Central memory CD4-positive, alpha-beta T cell (primary cell): ENCODE measurements at regions not wholly inside any gene's neighbourhood (a gene's known extent, or its start where the extent isn't known, plus 50 kb on each side); places are given as distances from the start of the nearest gene placed in this dataset.

Source experiments
- DNase-seq: peaks from one replicate; pipeline ENCODE4 v3.0.0; 2022

DNA sequence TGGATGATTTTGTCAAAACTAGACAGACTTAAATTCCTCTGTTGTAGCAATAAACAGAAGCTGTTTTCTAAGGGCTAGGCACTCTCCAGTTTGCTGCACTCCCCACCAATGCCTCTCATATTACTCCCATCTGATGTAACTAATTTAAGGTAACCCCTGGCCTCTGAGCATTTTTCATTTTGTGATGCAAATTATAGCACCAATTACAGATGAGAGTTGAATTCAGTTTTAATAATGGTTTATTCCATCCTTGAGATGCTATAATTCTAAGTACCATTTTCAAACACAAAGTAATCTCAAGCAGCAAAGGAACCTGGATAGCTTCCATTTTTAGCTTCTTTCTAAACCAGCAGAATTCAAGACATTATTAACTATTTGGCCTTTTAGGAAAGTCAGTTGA lies 280.4 kb upstream of the DAB1 start:
- no peak for DNase-seq

DNA sequence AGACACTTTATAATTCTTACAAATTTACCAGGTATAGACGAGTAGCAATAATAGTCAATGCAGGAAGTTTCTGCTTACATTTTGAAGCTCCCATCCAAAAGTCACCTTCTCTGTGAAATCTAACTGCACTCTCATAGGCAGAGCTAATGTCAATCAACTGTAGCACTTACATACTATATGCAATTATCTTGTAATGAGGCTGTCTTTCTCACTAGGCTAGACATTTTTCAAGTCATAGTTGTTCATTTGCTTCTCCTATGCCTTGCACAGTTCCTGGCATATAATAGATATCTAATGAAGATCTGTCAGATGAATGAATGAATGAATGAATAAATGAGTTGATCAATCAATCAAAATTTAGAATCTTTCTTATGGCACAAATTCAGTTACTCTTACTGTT lies 273.0 kb upstream of the DAB1 start:
- no peak for DNase-seq

DNA sequence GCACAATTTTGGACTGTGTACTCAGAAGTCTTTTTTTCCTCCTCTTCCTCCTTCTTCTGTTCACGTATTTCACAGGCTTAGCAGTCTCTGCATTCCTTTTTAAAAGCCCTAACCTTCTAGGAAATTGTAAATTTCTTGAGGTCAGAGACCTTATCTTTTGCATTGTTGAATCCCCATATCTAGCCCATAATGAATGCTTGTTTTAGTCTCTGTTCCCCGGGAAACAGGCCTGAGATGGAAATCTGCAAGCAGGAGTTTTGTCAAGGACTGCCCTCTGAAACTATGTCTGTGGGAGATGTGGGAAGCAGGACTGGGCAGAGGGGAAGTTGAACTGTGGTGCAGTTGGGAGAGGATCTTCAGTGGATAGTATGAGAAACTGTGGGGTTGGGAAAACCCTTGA lies 272.2 kb upstream of the DAB1 start:
- no peak for DNase-seq

DNA sequence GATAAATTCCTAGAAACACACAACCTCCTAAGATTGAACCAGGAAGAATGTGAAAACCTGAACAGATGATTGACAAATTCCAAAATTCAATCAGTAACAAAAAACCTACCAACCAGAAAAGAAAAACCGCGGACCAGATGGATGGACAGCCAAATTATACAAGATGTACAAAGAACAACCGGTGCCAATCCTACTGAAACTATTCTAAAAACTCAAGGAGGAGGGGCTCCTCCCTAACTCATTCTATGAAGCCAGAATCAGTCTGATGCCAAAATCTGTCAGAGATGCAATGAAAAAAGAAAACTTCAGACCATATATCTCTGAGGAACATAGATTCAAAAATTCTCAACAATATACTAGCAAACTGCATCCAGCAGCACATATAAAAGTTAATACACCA lies 262.4 kb upstream of the DAB1 start:
- no peak for DNase-seq

DNA sequence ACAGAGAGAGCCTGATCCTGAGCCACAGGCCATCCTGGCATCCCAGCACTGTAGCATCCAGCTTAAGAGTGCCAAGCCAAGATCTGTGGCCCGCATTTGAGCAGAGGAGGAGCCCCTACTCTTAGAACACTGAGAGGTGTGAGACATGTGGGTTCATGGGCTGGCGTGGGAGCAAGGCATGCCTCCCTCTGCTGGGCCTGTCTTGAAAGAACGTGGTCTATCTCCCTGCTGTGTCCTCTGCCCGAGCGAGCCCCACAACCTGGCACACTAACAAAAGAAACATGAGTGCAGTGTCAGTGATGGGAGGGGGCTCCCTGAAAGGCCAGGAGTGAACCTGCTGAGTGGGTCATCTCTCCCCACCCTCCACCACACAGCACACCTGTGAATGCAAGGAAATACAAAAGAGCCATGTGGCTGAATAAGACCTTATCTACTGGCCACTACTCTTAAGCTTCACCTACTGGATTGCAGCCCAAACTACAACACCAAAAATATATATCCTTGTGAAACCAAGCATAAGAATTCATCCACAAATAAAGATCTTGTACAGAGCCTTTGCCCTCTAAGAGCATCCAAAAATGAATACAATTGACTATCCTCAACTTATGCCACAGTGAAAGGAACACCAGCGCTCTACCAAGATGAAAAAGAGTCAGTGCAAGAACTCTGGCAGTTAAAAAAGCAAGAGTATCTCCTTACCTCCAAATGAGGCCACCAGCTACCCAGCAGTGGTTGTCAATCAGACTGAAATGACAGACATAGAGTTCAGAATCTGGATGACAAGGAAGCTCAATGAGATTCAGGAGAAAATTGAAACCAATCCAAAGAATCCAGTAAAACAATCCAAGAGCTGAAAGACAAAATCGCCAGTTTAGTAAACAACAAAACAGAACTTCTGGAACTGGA lies 259.4 kb upstream of the DAB1 start:
- no peak for DNase-seq

DNA sequence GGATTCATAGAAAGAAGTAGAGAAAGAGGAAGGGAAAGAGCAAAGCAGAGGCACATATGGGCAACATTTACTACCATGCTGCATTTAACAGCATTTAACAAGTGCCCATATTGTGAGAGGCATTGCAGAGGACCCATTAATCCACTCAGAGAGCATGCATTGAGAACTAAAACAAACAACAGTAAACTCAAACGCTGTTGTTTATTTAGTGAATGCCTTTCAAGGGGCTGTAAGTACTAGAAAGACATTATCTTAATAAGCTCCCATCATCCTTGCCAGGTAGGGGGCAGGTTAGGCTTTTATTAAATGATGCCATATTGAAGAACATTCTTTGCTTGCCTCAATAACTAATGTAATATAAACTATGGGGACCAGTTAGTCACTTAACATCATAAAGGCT lies 254.3 kb upstream of the DAB1 start:
- no peak for DNase-seq

DNA sequence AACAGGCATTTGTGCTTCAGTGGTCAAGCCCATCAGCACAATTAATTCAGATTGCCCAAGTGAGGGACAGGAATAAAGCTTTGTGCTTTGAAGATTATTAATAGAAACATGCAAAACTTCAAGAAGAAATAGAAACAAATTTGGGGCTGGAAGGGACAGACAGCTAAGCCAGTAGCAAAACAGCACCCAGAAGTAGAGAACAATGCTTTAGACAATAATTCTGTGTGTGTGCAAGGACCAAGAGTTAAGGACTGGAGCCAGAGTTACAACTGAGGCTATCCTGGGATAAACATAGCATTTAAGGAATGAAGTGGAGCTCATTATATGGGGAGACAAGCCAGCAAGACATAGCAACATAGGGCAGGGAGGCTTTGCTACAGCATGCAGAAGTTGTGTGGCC lies 251.9 kb upstream of the DAB1 start:
- DNase-seq: no peak

DNA sequence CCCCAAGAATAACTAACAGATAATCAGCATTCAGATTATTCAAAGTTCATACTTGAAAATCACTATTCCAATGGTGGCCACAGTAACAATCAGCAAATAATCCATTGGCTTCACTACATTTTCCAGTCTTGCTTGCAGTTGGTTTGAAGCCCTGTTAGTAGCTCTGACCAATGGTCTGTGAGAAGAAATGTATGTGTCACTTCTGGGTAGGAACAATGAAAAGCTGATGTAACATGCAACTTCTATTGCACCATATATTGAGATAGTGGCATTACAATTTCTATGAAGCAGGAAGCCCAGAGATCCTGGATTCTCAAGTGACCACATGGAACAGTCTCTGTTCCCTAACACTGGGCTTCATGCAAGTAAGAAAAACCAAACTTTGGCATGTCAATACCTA lies 250.9 kb upstream of the DAB1 start:
- DNase-seq: no peak

DNA sequence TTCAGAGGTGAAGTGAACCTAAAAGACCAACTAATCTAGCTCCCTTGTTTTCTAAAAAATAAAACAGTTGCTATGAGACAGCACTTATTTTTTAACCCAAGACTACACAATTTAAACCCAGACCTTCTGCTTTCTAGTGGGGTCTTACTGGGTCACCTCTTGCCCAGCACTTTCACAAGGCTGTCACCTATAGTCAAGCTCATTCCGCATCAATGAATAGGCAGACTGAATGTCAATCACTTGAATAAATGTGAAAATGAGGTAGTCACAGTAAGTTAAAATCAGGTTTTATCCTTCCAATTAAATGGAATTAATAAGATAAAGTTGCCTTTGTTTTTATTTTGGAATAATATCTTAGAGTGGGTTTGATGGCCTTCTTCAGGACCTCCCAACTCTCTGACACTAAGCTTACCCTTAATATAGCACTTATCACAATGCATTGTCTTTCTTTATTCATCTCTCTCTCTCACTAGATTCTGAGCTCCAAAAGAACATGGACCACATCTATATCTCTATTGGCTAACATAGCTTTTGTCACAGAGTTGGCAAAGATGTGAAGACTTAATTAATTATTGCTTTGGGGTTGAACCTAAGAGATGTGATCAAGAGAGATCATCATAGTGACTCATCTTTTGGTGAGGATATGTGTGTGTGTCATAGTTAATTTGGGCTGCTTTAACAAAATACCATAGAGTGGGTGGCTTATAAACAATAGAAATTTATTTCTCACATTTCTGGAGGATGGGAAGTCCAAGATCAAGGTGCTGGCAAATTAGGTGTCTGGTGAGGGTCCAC lies 248.7 kb upstream of the DAB1 start:
- DNase-seq: no peak

DNA sequence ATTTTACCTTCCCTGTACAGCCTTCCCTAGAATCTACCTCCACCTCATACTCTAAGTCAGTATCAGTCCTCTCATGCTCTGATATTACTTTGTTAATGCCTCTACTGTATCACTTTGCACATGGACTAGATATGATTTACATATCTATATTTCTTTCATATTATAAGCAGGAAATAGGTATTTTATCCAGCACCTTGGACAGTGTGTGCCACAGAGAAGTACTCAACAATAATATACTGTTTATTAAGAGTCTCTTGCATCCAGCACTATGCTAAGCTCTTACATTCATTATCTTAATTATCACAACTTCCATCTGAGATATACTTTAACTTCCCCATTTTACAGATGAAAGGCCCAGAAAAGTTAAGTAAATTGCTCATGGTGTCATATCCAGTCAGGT lies 247.9 kb upstream of the DAB1 start:
- DNase-seq: no peak

DNA sequence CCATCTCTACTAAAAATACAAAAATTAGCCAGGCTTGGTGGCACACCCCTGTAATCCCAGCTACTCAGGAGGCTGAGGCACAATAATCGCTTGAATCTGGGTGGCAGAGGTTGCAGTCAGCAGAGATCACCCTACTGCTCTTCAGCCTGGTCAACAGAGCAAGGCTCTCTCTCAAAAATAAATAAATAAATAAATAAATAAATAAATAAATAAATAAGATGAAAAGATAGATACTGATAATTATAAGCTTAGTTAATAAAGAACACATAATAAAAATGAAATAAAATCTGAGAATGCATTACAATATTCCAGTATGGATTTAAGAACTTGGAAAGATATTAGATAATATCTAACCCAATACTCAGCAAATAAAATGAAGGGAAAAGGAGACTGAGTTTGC lies 235.9 kb upstream of the DAB1 start:
- DNase-seq: no peak

DNA sequence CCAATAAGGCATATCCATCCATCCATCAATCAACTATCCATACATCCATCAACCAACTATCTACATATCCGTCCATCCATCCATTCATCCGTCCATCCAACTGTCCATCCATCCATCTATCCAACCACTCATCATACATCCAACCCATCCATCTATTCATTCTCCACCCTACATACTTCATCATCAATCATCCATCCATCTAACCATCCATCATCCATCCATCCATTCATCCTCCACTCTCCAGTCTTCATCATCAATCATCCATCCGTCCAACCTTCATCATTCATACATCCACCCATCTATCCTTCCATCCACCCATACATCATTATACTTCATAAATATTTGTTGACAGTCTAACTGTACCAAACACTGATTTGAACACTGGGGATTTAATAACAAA lies 231.3 kb upstream of the DAB1 start:
- no peak for DNase-seq

DNA sequence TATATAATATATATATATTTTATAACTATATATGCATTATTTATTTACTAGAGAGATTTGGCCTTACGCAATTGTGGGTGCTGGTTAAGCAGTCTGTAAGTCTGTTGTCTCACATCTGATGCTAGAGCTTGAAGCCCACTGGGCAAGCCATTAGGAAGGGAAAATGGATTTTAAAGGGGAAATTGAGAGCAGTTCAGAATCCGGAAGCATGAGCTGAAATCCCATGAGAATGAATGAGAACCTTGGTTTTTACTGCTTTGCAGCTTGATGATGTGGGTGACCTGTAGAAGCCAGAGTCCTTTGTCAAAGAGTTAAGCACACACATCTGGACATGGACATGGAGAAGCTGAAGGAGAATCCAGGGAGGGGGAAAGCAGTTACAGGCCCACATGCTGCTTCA lies 220.8 kb upstream of the DAB1 start:
- no peak for DNase-seq

DNA sequence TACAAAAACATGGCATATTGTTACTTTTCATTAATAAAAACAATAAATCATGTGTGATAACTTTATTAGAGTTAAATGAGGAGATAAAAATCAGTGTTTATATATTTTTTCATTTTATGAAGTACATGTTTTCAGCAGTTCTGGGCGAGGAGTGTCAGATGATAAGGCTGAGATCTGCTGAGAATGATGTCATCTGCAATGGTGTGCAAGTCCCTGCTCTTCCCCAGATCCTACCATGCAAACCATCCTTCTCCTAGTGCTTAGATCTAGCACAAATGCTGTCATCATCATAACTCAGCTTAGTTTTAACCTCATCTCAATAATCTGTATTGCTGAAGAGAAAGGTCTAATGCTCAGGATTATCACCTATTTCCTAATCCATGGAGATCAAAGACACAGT lies 214.4 kb upstream of the DAB1 start:
- DNase-seq: no peak

DNA sequence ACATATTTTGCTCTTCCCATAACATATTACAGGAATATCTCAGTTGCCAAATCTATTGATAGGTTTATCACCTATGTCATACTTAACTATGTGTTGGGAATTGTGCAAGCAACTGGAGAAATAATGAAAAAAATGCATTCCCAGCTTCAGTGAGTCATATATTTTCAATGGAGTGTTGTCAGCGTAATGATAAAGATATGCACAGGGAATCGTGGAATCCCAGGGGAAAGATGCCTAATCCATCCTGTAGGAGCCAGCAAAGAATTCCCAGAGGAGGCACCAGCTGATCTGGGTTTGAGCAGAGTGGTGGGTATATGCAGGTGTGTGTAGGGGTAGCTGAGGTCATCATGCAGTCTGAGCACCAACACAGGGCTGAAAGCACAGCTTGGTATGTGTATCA lies 213.3 kb upstream of the DAB1 start:
- DNase-seq: no peak

DNA sequence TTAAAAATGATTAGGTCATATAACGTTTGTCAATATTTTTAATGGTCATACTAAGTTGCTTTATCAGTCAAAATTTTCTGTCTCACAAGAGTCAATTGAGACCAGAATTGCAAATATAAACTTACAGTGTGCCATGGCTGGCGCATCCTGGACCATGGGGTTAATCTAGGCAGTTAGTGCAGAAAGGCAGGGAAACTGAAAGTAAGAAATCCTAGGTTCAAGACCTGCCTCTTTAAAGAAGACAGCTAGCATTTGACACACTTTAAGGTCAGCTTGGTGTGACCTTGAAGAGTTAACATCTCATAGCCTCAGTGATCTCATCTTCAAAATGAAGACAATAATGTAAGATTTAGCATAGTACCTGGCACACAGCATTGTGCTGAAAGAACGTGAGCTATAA lies 210.0 kb upstream of the DAB1 start:
- DNase-seq: no peak

DNA sequence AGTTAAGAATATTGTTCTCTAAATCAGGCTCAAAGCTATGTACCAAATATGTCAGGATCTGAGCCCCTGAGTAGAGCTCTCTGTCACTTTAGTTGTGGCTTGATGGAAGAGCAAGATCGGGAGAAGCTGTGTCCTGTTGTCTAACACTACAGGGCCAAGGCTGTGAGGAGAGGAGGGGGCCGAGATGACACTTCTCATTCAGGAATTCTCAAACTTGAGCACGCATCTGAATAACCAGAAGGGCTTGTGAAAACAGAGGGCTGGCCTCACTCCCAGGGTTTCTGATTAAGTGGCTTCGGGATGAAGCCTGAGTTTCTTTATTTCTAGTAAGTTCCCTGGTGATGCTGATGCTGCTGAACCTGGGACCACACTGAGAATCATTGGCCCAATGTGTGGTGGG lies 209.2 kb upstream of the DAB1 start:
- no peak for DNase-seq

DNA sequence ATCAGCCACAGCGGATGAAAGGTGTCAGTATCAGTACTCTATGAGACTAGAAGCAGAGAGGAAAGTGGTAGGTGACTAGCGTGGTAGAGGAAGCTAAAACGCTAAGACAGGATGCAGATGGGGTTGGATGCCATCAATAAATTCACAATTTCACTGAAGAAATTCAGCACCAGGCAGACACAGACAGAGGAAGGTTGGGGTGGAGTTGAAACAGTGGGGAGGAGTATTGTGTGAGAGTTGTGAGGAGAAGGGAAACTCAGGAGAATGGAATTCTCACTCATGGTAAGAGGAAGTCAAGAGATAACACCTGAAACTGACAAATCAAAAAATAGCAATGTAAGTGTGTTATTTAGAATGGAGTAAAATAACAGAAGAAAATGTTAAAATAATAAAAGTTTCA lies 208.5 kb upstream of the DAB1 start:
- no peak for DNase-seq

DNA sequence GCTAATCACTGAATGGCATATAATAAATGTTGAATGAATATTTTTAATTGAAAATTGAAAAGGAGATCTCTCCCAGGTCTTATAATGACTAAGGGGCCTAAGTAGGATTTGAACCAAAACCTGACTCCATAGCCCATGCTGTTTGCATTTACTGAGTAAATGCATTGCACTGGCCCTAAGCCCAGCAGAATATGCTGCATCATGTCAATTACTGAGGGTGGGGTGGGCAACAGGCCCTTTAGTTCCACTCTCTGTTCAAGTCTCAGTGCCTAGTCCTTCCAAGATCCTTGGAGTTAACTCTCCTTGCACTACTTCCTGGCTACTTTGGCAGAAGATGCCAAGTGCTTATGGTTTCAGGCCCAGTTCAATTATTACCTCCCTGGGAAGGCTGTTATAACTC lies 203.8 kb upstream of the DAB1 start:
- DNase-seq: no peak

DNA sequence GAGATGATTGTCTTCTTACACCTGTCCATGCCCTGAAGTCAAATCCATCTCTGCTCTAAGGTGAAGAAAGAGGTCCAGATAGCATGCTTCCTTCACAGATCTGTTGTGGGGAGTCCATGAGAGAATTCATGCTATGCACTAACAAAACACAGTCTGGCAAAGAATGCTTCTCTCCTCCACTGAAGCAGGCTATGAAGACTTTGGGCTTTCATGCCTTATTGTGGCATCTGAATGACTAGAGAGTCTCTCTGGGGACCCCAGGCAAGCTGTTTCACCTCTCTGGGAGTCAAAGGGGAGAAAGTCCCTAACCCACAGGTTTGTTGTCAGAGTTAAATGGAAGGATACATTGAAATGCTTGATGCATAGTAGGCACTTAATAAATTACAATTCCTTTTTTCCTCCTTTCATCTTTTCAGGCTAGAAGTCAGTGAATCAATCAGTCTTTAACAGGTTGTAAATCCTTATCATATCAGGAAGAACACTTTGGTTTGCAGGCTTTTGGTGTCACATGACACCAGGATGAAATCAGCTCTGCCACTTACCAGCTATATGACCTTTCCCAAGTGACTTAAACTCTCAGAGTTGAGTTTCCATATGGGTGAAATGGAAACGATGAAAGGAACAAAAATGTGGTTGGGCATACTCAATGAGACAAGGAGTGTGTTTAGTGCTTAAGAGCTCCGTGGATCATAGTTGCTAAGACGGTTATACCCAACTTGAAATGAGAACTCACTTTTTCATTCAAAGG lies 200.1 kb upstream of the DAB1 start:
- DNase-seq: no peak

DNA sequence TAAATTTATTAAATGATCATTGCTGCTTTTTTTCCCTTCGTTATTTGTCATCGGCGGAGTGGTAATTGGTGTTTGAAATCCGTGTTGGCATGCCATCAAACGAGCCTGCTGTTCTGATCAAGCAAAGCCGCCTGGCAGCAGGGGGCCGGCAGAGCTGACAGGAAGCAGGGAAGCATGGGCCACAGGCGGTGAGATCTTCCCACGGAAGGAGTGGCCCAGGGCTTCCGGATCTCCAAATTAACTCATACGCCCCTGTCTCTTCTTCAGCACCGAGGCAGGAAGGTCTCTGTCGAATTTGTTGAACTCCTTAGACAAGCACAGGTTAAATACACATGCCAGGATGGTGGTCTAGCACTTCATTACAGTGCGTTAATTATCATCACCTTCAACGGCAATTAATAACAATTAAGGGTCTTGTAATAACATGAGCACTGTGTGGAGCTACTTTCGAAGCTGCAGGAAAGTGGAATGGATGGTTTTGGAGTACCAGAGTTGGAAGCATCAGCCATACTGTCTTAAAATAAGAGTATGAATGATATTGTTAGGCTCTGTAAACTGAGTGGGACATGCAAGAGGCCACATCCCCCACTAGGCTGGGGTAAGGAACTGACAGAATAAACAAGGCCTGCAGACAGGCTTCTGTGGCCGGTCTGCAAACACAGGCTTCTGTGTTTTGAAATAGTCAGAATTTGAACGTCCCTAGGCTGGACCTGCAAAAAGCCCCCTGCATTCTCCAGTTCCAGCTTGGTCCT lies 199.4 kb upstream of the DAB1 start:
- no peak for DNase-seq

DNA sequence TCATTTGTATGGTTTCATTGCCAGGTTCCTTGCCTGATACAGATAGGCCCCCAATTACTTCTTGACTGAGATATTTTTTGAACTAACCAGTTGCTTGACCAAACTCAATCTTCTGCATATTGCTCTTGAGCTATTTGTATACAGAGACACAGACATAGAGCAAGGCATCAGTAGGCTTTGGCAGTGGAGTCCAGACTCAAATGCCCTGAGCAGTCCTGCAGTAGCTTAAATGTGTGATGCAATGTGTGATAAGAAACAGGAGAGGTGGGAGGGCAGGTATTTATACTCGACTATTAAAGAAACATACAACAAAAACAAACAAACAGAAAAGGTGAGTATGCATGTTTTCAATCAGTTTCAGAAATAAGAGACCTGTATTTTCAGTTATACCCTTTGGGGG lies 197.9 kb upstream of the DAB1 start:
- no peak for DNase-seq

DNA sequence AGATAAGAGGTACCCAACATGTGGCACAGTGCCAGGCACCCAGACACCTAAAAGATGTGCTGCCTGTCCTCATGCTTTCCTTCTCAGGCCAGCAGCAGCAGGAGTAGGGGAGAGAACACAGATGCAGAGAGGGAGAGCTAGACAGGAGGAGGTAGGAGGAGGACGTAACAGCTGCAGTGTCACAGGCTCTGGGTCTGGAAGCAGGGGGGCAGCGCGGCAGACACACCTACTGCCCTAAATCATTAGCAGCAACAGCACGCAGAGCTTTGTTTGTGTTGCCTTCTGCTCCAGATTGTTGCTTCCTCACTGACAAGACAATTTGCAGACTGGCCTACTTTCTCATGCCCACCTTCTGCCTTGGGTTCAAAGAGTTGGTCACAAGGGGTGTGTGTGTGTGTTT lies 196.7 kb upstream of the DAB1 start:
- DNase-seq: no peak
